Neural cell (in vitro differentiated cells): ENCODE measurements at regions not wholly inside any gene's neighbourhood (a gene's known extent, or its start where the extent isn't known, plus 50 kb on each side); places are given as distances from the start of the nearest gene placed in this dataset.

ENCODE experiments used
- EP300 ChIP-seq: fragments of 450-650 bp; conservative IDR thresholded peaks from 2 replicates; pipeline ENCODE4 v1.6.1; 2014; ENCODE audit warnings: antibody characterized with exemption, mild to moderate bottlenecking, moderate library complexity; ENCODE audit not compliant: poor library complexity, severe bottlenecking
- EZH2 ChIP-seq: fragments of 200-600, 300-800 bp; shearing (Covaris generic), sonication (generic); IDR thresholded peaks from 2 replicates; pipeline ENCODE4 v1.6.1; 2014; ENCODE audit warnings: antibody characterized with exemption, low read length, borderline replicate concordance, mild to moderate bottlenecking; ENCODE audit not compliant: insufficient read depth, poor library complexity, severe bottlenecking
- POLR2AphosphoS5 ChIP-seq: IDR thresholded peaks from 2 replicates; pipeline ENCODE4 v1.6.1; 2012
- RAD21 ChIP-seq: fragments of 450-650 bp; conservative IDR thresholded peaks from 2 replicates; pipeline ENCODE4 v1.6.1; 2014; ENCODE audit warnings: antibody characterized with exemption, mild to moderate bottlenecking, moderate library complexity
- SMC3 ChIP-seq: fragments of 450-650 bp; conservative IDR thresholded peaks from 2 replicates; pipeline ENCODE4 v1.6.1; 2014; ENCODE audit warnings: antibody characterized with exemption, mild to moderate bottlenecking, moderate library complexity; ENCODE audit not compliant: poor library complexity
- TAF1 ChIP-seq: IDR thresholded peaks from 2 replicates; pipeline ENCODE4 v1.6.1; 2012; ENCODE audit warnings: low read depth
- TF ChIP-seq, protein P1 (sequence below): fragments of 450-650 bp; IDR thresholded peaks from 2 replicates; pipeline ENCODE4 v1.5.1; 2014; ENCODE audit warnings: antibody characterized with exemption, mild to moderate bottlenecking, moderate library complexity; ENCODE audit not compliant: poor library complexity, severe bottlenecking
- TF ChIP-seq, protein P2 (sequence below): IDR thresholded peaks from 2 replicates; pipeline ENCODE4 v1.6.1; 2012; ENCODE audit warnings: borderline replicate concordance

DNA sequence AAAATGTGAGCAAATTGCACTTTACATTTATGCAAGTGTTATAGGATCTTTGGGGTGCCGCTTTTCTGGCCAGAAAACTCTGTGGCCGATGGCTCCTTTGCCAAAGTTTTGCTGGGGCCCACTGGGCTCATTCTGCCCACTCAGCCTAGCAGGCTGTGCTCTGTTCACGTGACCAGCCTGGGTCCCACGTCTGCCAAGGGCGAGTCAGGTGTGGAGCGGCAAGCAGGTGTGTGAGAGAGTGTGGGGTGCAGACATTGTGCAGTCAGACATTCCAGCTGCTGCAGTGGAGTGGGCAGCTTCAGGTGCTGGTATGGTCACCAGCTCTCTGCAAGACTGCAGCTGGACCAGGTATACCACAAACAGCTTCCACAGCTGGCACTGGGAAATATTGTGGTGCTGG is 2305.7 kb downstream of the PCDH9 start:
- TF ChIP-seq EZH2 (no peak), POLR2AphosphoS5 (no peak), RAD21 (no peak), TAF1 (no peak), SMC3 (no peak), EP300 (no peak)
- TF ChIP-seq, protein P1, sequence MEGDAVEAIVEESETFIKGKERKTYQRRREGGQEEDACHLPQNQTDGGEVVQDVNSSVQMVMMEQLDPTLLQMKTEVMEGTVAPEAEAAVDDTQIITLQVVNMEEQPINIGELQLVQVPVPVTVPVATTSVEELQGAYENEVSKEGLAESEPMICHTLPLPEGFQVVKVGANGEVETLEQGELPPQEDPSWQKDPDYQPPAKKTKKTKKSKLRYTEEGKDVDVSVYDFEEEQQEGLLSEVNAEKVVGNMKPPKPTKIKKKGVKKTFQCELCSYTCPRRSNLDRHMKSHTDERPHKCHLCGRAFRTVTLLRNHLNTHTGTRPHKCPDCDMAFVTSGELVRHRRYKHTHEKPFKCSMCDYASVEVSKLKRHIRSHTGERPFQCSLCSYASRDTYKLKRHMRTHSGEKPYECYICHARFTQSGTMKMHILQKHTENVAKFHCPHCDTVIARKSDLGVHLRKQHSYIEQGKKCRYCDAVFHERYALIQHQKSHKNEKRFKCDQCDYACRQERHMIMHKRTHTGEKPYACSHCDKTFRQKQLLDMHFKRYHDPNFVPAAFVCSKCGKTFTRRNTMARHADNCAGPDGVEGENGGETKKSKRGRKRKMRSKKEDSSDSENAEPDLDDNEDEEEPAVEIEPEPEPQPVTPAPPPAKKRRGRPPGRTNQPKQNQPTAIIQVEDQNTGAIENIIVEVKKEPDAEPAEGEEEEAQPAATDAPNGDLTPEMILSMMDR: no peak
- TF ChIP-seq, protein P2, sequence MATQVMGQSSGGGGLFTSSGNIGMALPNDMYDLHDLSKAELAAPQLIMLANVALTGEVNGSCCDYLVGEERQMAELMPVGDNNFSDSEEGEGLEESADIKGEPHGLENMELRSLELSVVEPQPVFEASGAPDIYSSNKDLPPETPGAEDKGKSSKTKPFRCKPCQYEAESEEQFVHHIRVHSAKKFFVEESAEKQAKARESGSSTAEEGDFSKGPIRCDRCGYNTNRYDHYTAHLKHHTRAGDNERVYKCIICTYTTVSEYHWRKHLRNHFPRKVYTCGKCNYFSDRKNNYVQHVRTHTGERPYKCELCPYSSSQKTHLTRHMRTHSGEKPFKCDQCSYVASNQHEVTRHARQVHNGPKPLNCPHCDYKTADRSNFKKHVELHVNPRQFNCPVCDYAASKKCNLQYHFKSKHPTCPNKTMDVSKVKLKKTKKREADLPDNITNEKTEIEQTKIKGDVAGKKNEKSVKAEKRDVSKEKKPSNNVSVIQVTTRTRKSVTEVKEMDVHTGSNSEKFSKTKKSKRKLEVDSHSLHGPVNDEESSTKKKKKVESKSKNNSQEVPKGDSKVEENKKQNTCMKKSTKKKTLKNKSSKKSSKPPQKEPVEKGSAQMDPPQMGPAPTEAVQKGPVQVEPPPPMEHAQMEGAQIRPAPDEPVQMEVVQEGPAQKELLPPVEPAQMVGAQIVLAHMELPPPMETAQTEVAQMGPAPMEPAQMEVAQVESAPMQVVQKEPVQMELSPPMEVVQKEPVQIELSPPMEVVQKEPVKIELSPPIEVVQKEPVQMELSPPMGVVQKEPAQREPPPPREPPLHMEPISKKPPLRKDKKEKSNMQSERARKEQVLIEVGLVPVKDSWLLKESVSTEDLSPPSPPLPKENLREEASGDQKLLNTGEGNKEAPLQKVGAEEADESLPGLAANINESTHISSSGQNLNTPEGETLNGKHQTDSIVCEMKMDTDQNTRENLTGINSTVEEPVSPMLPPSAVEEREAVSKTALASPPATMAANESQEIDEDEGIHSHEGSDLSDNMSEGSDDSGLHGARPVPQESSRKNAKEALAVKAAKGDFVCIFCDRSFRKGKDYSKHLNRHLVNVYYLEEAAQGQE: no peak
